ENCODE measurements at regions not wholly inside any gene's neighbourhood (a gene's known extent, or its start where the extent isn't known, plus 50 kb on each side); places are given as distances from the start of the nearest gene placed in this dataset.

GRCh38 chr11:109088086-109088485 is 333.9 kb upstream of the C11orf87 start:
- TF ChIP-seq CTCF (IDR thresholded peaks at IDR 0.05) = no peak
- no peak for TF ChIP-seq POLR2A (IDR thresholded peaks at IDR 0.05)

Measured in right lobe of liver (tissue), 4 donors.